Fibroblast of lung (primary cell): ENCODE measurements at regions not wholly inside any gene's neighbourhood (a gene's known extent, or its start where the extent isn't known, plus 50 kb on each side); places are given as distances from the start of the nearest gene placed in this dataset.

ENCODE experiments used
- EZH2 ChIP-seq: IDR thresholded peaks from 2 replicates; pipeline ENCODE4 v1.5.1; 2012; ENCODE audit warnings: low read length, control low read depth, mild to moderate bottlenecking; ENCODE audit errors: missing control alignments
- TF ChIP-seq, protein P1 (sequence below), 2 donors: IDR thresholded peaks in 1 of 2; conservative IDR thresholded peaks in 1 of 2; 1 replicate in 1 of 2; 2 replicates in 1 of 2; pipeline ENCODE4 v1.5.1; 2011 to 2012; ENCODE audit warnings: low read length in 2 of 2, control low read depth in 1 of 2, inconsistent platforms in 1 of 2, low read depth in 1 of 2, mild to moderate bottlenecking in 1 of 2

DNA sequence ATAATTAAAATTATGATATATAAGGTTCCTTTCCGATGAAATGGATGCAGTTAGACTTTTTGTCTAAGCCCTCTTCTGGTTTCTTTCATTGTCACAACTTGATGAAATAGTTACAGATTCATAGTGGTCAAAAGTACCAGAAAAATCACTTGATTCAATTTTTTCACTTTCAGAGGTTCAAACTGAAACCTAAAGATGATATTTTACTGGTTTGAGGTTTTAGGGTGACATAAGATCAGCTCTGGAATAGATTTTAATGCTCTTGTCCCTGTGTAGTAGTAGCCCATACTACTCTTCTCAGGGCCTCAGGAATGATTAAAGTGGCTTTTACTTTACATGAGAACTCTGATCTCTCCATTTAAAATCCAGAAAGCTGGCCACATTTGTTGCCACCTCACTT, 479.1 kb upstream of the ZNF717 start:
- TF ChIP-seq, protein P1, sequence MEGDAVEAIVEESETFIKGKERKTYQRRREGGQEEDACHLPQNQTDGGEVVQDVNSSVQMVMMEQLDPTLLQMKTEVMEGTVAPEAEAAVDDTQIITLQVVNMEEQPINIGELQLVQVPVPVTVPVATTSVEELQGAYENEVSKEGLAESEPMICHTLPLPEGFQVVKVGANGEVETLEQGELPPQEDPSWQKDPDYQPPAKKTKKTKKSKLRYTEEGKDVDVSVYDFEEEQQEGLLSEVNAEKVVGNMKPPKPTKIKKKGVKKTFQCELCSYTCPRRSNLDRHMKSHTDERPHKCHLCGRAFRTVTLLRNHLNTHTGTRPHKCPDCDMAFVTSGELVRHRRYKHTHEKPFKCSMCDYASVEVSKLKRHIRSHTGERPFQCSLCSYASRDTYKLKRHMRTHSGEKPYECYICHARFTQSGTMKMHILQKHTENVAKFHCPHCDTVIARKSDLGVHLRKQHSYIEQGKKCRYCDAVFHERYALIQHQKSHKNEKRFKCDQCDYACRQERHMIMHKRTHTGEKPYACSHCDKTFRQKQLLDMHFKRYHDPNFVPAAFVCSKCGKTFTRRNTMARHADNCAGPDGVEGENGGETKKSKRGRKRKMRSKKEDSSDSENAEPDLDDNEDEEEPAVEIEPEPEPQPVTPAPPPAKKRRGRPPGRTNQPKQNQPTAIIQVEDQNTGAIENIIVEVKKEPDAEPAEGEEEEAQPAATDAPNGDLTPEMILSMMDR (conservative IDR thresholded peaks at IDR 0.05 in 1 of 2, IDR thresholded peaks at IDR 0.05 in 1 of 2; ENCODE audit: low read depth in 1 of 2, low read length in 2 of 2): no peak
- no peak for TF ChIP-seq EZH2
